COLO829 (cell line): ENCODE measurements at regions not wholly inside any gene's neighbourhood (a gene's known extent, or its start where the extent isn't known, plus 50 kb on each side); places are given as distances from the start of the nearest gene placed in this dataset.

Experiments
- DNase-seq: peaks from one replicate; pipeline ENCODE4 v3.0.0; 2012; ENCODE audit warnings: low spot score

DNA sequence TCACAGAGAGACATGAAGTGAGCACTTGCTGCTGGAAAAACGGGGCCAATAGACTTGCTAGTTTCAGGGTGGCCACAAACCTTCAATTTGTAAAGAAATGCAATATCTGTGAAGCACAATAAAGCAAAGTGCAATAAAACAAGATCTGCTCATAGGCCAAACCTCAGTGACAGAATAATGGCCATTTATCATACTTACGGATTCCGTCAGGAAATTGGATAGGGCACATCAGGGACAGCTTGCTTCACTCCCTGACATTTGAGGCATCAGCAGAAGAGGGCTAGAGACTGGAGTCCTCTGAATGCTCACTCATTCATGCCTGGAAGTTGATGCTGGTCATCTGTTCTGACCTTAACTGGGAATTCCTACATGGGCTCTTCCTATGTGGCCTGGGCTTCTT is 165.5 kb upstream of the OPRM1 start:
- no peak for DNase-seq

DNA sequence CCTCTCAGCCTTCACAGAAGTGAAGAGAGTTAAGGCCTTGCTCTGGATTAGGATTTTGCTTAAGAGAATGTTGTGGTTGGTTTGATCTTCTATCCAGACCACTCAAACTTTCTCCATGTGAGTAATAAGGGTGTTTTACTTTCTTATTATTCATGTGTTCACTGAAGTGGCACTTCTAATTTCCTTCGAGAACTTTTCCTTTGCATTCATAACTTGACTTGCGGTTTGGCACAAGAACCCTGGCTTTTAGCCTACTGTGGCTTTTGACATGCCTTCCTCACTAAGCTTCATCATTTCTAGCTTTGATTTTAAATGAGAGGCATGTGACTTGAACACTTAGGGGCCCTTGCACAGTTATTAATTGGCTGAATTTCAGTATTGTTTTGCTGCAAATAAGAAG is 166.1 kb upstream of the OPRM1 start:
- DNase-seq, result no peak

DNA sequence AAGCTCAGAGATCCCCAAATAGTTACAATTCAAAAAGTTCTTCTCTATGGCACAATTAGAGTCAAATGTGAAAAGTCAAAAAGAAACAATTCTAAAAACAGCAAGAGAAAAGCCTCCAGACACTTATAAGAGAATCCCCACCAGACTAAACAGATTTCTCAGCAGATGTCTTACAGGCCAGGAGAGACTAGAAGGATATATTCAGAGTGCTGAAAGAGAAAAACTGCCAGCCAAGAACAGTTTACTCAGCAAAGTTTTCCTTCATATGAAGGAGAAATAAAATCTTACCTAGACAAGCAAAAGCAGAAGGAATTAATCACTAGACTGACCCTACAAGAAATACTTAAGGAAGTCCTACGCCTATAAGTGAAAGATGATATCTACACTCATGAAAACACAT is 176.1 kb upstream of the OPRM1 start:
- DNase-seq, result no peak

DNA sequence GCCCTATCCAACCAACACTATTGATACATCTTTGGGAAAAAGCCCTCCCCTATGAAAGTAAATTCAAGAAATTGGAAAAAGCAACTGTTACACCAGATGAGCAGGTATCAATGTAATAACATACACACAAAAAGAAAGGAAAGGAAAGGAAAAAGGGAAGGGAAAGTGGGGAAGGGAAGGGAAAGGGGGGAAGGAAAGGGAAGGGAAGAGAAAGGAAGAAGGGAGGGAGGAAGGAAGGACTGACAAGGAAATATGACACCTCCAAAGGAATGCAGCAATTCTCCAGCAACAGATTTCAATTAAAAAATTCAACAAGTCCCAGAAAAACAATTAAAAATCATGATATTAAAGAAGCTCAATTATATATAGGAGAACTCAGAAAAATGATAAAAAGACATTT is 176.9 kb upstream of the OPRM1 start:
- DNase-seq, result no peak

DNA sequence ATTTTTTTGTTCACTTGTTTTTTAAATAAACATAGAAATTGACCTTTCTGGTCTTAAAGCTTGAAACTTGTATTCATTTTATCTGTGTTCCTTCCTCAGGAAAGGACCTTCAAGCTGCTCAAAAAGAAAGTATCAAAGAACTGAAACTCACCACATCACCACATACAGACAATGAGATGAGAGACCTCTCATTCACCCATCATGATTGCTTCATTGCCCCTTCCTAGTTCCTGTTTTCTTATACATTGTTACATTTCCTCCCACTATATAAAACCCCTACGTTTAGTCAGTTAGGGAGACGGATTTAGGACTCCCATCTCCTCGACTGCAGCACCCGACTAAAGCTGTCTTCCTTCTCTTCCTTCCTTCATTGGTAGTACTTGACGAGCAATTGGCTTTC is 180.5 kb upstream of the OPRM1 start:
- no peak for DNase-seq

DNA sequence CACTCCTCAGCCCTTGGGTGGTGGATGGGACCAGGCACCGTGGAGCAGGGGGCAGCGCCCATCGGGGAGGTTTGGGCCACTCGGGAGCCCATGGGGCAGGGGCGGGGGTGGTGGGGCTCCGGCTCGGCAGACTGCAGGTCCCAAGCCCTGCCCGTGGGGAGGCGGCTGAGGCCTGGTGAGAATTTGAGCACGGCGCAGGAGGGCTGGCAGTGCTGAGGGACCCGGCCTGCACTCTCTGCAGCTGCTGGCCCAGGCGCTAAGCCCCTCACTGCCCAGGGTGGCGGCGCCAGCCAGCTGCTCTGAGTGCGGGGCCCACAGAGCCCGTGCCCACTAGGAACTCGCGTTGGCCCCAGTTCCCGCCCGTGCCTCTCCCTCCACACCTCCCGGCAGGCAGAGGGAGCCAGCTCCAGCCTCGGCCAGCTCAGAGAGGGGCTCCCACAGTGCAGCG is 182.1 kb upstream of the OPRM1 start:
- DNase-seq, result no peak

DNA sequence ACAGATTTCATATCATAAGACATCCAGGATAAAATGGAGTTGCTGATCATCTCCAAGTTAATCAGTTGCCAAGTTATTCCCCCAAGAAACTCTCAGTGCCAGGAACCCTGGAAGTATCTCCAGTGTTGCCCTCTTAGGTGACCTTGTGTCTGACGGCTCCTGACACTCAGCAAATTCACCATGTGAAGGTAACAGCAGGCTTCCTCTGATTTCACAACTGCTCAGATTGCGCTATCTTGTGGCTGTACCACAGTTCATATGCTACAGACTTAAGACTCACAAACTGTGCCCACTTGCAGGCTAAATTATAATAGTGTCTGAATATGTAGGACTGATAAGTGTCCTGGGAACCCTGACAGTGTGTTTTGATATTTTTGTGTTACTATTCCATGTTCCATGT is 186.6 kb upstream of the OPRM1 start:
- no peak for DNase-seq

DNA sequence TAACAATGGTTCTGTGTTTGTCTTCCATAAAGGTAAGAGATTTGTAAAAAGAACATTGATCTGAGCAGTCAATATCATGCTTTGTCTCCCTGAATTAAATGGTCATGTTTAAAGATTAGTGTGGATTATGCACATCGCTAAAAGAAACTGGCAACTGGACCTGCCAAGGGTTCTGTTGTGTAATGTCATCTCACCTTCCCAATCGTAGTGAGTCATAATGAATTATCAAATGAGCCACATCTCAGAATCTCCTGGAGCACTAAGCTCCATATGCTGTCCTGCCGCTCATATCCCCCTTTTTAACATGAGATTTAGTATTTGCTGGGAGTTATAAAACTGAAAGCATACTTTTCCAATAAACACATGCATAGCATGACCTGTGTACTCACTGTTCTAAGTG is 187.0 kb upstream of the OPRM1 start:
- no peak for DNase-seq

DNA sequence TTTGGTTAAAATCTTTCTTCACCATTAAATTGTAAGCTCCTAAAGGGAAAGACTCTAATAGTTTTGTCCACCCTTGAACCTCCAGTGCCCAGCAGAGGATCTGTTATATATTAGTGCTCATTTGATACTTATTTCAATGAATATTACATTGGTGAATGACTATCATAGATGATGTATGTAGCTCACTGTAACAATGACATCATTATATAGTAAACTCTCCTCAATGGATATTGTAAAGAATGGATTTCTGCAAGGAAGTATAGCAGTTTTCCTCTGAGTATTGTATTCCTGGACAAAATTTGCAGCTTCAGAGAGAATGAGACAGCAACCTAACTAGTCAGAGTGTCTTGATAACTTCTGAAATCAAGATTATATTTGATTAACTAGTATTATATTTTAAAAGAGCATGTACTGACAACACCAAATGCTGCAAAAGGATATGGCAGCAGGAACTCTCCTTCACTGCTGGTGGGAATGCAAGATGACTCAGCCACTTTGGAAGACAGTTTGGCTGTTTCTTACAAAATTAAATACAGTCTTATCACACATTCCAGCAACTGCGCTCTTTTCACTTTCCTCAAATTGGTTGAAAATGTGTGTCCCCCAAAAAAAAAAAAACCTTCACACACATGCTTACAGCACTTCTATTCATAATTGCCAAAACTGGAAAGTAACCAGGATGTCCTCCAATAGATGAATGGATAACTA is 189.8 kb upstream of the OPRM1 start:
- DNase-seq, result no peak

DNA sequence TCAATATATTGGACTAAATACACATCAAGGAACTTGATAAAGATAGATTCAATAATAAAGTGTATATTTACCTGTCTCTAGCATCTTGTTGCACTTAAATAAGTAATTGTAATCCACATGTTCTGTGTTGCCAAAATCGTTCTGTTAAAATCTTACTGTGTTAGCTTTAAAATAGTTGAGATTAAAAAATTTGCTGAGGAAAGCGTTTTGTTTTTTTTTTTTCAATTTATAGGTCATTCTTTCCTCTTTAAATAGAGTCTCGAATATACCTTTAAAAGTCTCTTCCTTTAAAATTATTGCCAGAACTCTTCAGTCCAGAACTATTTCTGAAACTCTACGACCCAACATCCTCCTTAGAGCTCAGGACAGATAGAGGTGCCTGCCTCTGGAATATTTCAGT is 195.6 kb upstream of the OPRM1 start:
- no peak for DNase-seq

DNA sequence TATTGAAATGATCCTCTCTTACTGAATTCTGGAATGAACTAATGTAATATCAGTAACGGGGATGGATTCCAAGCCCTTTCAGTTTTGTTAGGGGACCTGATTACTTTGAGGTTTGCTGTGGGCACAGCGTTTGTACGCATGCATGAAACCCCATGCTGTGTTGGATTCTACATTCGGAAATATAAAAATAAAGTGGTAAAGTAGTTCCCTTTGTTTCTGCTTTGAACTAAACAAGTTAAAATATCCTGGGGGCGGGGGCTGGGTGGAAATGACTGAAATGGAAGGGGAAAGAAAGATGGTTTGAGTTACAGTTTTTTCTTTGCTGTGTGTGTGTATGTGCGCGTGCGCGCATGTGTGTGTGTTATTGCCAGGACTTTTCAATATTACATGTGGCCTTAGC is 196.5 kb upstream of the OPRM1 start:
- no peak for DNase-seq

DNA sequence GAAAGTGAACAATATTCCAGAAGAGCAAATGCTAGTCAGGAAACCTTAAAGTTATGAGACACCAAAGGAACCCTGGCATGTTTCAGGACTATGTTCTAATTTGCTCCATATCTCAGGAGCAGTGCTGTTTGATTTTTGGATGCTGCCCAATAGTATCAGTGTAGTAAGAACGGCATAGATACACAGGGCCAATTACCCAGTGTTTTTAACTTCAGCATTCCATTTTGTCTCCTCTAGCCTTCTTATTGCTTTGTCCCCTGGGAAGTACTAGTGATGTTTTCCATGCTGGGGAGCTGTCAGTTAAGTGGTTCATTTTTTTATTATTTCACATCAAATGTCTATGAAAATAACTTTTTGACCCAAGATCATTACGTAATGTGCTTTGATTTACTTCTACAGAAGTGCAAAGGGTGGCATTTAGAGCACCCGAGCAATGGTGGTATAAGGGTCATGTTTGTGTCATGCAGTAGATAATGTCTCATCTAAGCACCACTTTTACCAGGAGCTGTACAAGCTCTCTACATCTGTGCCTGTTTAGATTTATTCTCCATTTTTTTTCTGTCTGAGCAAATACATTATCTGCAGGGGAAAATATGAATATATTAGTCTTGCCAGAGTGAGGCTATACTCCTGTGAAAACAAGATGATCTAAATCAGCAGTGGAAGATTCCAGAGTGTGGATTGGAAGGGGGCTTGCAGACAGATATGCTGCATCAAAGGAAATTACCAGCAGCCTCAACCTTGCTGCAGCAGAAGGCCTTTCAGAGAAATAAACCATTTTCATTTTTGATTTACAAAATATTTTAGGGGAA is 198.8 kb upstream of the OPRM1 start:
- DNase-seq, result no peak

DNA sequence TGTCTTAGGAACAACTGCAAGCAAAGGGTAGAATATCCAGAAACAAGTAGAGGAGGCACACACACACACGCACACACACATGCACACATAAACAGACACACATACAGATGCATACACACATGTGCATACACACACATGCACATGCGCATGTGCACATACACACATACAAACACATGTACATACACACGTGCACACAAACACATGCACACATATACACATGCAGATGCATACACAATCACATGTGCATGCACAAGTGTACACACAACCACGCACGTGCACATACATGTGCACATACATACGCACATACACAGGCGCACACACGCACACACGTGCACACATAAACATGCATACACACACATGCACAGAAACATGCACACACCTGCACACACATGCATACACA is 206.5 kb upstream of the OPRM1 start:
- no peak for DNase-seq

DNA sequence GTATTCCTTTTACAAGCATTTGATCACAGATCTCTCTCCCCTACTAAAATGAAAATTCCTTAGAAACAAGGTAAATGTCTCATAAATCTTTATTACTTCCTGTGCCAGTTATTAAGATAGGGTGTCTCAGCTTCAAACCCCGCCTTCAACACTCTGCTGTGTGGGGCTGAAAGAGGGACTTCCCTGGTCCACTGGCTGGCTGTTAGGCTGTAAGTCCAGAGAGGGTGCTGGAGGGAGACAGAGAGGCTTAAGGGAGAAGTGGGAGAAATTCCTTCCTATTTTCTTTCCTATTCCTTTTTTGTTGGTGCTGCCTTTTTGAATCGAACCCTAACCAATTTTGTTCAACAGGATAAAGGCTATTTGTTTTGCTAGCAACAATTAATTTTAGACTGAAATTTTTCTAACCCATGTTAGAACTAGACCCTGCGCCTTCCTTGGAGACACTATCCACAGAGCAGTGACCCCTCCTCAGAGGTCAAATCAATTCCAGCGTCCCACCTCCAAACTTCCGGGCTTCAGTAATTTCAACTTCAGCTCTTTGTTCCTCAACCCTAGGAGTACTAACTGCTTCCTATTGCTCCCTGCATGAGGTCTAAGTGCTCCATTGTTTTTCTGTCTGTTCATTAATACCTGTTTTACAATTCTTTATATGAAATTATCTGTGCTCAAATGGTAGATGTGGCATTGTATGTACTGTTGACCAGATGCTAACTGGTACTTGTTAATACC is 207.5 kb upstream of the OPRM1 start:
- no peak for DNase-seq

DNA sequence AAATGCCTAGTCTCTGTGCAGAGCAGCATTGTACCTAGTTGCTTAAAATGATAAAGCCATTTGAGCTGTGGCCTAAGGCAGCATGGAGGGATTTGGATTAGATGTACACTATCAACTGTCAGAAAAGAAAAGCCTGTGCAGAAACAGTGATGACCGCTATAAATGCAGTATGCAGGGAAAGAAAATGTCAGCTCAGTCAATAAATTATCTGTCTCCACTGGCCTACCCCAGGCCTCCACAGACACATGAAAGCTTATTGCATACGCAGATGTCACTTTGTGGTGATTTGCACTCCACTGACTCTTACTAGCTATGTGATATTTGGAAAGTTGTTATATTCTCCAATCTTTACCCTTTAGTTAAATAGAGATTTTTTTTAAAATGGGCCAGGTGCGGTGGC is 221.9 kb upstream of the OPRM1 start:
- no peak for DNase-seq

DNA sequence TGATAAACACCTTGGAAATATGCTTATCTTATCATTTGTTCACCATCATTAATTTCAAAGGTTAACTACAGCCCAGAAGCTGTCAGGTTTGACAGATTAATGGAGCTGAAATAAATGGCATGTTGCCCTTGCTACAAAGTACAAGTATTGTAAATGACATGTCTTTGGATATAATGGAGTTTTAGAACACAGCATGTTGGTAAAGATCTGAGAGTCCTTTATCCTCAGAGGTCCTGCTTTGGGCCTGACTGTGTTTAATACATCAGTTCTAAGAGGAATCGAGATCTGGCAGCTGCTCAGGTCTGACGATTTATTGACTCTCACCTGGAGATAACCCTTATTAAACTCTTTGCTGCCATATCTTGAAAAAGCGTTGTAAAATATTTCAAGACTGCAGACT is 222.7 kb upstream of the OPRM1 start:
- no peak for DNase-seq

DNA sequence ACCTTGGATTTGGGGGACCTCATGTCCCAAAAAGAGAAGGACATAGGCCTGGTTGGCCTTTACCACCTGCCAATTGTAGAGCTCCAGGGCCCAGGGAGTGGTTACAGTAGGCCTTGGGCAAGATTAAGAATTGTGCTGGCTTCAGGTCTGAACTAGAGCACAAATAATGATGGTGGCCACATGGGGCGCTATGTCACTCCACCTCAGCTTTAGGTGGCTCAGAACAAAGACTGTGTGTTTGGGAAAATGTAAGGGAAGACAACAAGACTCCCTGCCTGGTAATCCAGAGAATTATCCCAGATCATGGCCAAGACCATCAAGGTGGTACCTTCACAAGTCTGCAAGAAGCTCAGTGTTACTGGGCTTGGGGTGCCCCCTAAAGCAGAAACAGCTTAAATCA is 224.9 kb upstream of the OPRM1 start:
- no peak for DNase-seq

DNA sequence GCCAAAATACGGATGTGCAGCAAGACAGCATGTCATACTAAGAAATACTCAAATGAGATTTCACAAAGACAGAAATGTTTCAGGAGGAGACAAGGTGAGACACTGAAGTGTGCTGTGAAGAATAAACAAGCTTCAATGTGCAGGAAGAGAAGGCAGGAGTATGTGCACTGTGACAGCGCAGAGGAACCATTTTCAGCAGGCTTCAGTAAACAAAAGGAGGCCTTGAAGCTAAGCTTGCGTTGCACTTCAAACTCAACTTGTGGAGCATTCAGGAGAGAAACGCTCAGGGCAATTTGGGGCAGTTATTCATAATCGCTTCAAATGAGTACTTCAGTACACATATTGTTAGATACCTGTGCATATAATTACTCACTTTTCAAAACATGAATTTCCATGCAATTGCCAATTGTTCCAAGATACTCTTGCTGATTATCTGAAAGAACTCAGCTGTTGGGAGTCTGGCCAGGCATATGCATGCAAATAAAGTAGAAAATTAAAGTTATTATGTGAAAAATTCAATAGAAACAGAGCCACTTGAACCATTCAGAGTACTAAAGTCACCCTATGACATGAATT is 234.2 kb upstream of the OPRM1 start:
- DNase-seq, result no peak

DNA sequence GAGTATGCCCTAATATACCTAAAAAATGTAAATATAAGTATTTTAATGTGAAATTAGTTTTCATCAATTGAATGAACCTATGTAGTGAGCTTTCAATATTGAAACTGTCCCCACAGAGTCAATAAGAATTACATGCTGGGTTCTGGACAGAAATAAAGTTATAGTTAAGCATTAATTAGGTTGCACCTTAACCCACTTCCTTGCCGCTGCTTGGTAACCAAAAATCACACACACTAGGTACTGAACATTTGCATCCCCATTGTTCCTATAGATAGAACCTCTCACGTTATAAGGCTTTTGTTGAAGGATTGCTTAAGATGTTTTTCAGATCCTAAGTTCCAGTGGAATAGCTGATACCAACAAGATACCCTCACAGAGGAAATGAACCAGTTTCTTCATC is 237.1 kb upstream of the OPRM1 start:
- no peak for DNase-seq

DNA sequence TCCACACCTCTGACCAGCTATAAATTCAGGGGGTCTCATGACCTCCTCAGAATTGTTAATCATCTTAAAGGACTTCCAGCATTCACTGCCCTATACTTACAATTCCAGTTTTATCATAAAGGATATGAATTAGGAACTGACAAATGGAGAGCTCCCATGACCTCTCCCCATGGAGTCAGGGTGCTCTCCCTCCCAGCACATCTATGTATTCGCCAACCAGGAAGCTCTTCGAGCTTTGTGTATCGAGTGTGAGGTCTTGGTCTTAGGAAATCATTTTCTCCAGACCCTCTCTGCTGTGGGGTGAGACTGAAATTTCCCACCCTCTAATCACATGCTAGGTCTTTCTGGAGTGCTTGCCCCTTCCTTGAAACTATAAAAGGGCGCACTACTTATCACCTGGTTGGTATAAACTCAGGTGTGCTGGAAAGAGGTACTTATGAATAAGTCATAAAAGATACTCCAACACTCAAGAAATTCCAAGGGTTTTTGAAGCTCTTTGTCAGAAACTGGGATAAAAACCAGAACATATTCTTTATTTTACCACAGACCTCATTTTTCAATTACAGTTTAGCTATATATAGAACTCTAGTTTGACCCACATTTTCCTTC is 238.4 kb upstream of the OPRM1 start:
- DNase-seq, result no peak

DNA sequence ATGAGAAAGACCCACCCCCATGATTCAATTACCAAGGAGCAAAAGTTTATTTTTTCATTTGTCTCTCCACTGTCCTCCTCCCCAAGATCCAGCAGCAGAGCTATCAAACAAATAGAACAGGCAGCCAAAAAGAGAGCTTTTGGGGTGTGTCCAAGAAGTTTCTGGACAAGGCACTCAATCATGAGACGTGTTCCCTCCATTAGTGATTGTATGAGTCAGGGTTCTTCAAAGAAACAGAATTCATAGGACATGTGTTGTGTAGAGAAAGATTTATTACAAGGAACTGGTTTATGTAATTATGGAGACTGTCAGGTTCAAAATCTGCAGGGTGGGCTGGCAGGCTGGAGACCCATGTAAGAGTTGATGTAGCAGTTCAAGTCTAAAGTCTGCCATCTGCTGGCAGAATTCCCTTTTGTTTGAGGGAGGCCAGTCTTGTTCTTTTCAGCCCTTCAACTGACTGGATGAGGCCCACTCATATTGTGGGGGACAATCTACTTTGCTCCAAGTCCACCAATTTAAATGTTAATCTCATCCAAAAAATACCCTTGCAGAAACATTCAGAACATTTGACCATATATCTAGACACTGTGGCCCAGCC is 248.1 kb upstream of the OPRM1 start:
- peak; percentile 7 for DNase-seq

DNA sequence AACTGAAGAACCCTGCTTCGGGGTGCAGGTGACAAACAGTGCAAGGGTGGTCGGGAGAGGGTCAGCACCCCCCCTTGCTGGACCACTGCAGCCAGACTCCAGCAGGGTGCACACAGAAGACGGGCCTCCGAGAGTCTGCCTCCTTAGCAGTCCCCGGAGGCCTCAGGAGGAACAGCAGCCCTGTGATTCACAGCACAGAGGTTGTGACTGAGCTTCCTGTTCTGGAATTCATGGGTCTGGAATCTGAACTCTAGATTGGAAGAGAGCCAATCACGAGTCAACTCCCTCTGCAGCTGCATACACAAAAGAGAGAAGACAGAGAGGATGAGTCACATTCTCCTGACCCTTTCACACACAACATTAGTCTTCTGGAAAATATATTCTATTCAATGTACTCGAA is 249.0 kb upstream of the OPRM1 start:
- DNase-seq, result peak; percentile 74
